GM19395 (cell line): ENCODE measurements at regions not wholly inside any gene's neighbourhood (a gene's known extent, or its start where the extent isn't known, plus 50 kb on each side); places are given as distances from the start of the nearest gene placed in this dataset.

Source experiments
- ATAC-seq: cut with Tn5 transposase; IDR thresholded peaks from one replicate; pipeline ENCODE4 v1.9.1; 2021; ENCODE audit warnings: mild to moderate bottlenecking, moderate library complexity; ENCODE audit not compliant: unreplicated experiment

GRCh38 chr14:100955201-100955600, 51.7 kb upstream of the RTL1 start:
- no peak for ATAC-seq

- ATAC-seq: no peak
Measured at GRCh38 chr14:100962494-100962893, 59.0 kb upstream of the RTL1 start.

- ATAC-seq: no peak
Measured at GRCh38 chr14:100965296-100965695, 61.8 kb upstream of the RTL1 start.

- no peak for ATAC-seq
Measured at GRCh38 chr14:100967178-100967577, 63.7 kb upstream of the RTL1 start.

GRCh38 chr14:100967930-100968329, 64.4 kb upstream of the RTL1 start:
- ATAC-seq: no peak

- ATAC-seq: no peak
Measured at GRCh38 chr14:100972118-100972897, 68.8 kb upstream of the RTL1 start.

GRCh38 chr14:100975671-100976070, 72.1 kb upstream of the RTL1 start:
- ATAC-seq: no peak

- no peak for ATAC-seq
Measured at GRCh38 chr14:100979079-100979478, 75.6 kb upstream of the RTL1 start.

- no peak for ATAC-seq
Measured at GRCh38 chr14:100979780-100980179, 76.3 kb upstream of the RTL1 start.

GRCh38 chr14:100980823-100981222, 77.3 kb upstream of the RTL1 start:
- ATAC-seq: no peak

GRCh38 chr14:100981809-100982208, 78.3 kb upstream of the RTL1 start:
- ATAC-seq: no peak

- ATAC-seq: no peak
Measured at GRCh38 chr14:100982353-100982752, 78.8 kb upstream of the RTL1 start.

- ATAC-seq: no peak
Measured at GRCh38 chr14:100982762-100983161, 79.2 kb upstream of the RTL1 start.

- ATAC-seq: no peak
Measured at GRCh38 chr14:100983710-100984109, 80.2 kb upstream of the RTL1 start.

- ATAC-seq: no peak
Measured at GRCh38 chr14:100988011-100988410, 84.5 kb upstream of the RTL1 start.

- ATAC-seq: no peak
Measured at GRCh38 chr14:100988411-100988900, 84.9 kb upstream of the RTL1 start.

GRCh38 chr14:100988956-100989355, 85.4 kb upstream of the RTL1 start:
- ATAC-seq: no peak

GRCh38 chr14:100989924-100990323, 86.4 kb upstream of the RTL1 start:
- no peak for ATAC-seq

- ATAC-seq: no peak
Measured at GRCh38 chr14:100994082-100994481, 90.6 kb upstream of the RTL1 start.

GRCh38 chr14:100994756-100995330, 91.3 kb upstream of the RTL1 start:
- ATAC-seq: no peak

GRCh38 chr14:101000711-101001250, 97.3 kb upstream of the RTL1 start:
- ATAC-seq: no peak
